ENCODE measurements at regions not wholly inside any gene's neighbourhood (a gene's known extent, or its start where the extent isn't known, plus 50 kb on each side); places are given as distances from the start of the nearest gene placed in this dataset.

DNA sequence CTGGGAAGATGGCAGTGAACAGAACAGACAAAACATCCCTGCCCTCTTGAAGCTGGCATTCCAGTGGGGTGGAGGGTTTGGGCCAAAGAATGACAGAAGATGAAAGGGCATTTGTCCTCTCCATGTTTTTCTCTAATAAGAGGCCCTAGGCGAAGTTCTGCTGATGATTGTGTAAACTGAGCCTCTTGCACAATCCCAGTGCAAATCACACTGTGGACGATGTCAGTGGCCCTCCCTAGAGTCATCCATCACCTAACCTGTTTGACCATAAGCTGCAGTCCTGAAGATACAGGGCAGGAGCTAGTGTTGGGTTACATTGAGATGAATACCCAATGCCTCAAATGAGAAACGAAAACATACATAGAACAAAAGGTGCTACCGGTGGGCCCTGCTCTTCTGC lies 622.4 kb upstream of the TBX3 start:
- in situ Hi-C loops (cut with MboI; ENCODE audit: low pct_unique_long_range_greater_than_20kb, low sequenced_read_pairs, unreplicated experiment): no loop called here
- TF ChIP-seq, protein P1, sequence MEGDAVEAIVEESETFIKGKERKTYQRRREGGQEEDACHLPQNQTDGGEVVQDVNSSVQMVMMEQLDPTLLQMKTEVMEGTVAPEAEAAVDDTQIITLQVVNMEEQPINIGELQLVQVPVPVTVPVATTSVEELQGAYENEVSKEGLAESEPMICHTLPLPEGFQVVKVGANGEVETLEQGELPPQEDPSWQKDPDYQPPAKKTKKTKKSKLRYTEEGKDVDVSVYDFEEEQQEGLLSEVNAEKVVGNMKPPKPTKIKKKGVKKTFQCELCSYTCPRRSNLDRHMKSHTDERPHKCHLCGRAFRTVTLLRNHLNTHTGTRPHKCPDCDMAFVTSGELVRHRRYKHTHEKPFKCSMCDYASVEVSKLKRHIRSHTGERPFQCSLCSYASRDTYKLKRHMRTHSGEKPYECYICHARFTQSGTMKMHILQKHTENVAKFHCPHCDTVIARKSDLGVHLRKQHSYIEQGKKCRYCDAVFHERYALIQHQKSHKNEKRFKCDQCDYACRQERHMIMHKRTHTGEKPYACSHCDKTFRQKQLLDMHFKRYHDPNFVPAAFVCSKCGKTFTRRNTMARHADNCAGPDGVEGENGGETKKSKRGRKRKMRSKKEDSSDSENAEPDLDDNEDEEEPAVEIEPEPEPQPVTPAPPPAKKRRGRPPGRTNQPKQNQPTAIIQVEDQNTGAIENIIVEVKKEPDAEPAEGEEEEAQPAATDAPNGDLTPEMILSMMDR (IDR thresholded peaks at IDR 0.05; ENCODE audit: extremely low read depth, insufficient read depth, missing control alignments): no peak
- no peak for DNase-seq (ENCODE audit: low spot score)

DNA sequence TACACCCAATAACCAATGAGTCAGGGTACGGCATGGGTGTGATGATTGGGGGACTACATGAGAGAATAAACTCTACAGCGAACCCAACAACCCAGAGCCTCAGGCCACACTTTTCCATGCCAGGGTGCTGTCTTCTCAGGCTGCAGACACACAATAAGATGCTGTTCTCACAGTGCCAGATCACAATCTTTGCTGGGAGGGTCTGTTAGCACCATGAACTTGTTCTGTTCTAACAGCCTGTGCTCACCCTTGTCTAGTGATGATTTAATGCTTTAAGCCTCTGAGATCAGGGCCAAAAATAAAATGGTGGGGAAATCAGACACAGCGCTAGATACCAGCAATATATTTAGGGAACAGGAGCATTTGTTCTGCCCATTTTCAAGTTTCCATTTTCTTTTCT lies 621.9 kb upstream of the TBX3 start:
- TF ChIP-seq, protein P1 (IDR thresholded peaks at IDR 0.05; ENCODE audit: extremely low read depth, insufficient read depth, missing control alignments): no peak
- in situ Hi-C loops (cut with MboI; ENCODE audit: low pct_unique_long_range_greater_than_20kb, low sequenced_read_pairs, unreplicated experiment): no loop called here

DNA sequence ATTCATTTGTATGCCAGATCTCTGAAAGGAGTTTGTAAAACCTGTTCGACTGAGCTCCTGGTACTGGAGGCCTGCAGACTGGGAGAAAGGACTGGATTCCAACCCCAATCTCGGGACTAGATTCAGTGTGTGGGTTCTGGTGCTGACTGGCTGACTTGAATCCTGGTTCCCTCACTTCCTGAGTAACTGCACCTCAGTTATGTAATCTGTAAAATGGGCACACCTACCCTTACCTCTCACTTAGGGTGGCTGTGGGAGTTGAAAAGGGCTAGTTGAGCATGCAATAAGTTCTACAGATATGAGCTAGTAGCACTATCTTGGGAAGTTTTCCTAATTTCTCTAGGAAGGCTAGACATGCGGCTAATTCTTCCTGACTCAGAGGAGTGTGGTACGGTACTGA lies 621.3 kb upstream of the TBX3 start:
- in situ Hi-C loops (cut with MboI; ENCODE audit: low pct_unique_long_range_greater_than_20kb, low sequenced_read_pairs, unreplicated experiment): no loop called here
- TF ChIP-seq, protein P1 (IDR thresholded peaks at IDR 0.05; ENCODE audit: extremely low read depth, insufficient read depth, missing control alignments): no peak
- no peak for DNase-seq (ENCODE audit: low spot score)

More for the DNA sequence above, 621.9 kb upstream of the TBX3 start:
- DNase-seq (ENCODE audit: low spot score): no peak

DNA sequence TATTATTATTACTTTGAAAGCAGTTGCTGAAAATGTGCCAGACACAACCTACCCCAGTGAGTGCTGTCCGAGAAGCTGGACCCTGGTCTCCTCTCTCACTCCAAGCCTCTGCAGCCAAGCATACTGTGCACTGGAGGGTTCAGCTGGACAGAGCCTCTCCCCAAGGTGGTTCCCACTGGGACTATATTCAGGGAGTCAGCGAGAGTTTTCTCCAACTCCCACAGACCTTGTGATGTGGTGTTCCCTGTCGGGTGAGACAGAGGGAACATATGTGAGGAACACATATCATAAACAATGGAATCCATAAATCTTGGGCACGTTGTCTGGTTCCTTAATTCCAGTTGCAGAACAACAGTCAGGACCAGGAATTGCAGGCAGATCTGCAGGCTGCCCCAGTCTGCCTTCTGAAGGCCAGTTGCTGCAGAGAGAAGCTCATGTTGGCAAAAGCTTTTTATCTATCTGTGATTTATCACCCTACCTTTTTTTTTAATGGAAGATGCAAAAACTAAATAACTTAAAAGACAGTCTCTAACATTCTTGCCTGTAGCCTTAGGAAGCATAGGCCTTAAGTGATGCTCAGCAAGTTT lies 619.8 kb upstream of the TBX3 start:
- TF ChIP-seq, protein P1 (IDR thresholded peaks at IDR 0.05; ENCODE audit: extremely low read depth, insufficient read depth, missing control alignments): no peak
- no peak for DNase-seq (ENCODE audit: low spot score)
- in situ Hi-C loops (cut with MboI; ENCODE audit: low pct_unique_long_range_greater_than_20kb, low sequenced_read_pairs, unreplicated experiment): no loop called here

DNA sequence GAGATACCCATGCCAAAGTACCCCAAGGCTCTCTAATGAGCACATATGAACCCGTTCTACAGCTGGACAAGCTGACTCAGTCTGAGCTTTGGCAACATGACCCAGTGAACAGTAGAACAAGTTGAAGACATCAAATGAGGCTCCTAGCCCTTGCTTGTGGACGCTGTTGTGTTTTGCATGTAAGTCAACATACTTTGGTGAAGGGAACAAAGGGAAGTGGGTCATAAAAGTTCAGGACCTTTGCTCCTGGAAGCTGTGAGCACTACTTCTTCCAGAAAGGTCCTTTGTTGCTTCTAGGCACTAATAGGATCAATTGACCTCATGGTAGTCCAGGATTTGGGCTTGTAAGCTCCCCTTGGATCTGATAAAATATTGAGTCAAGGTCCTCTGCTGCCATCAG lies 613.5 kb upstream of the TBX3 start:
- TF ChIP-seq, protein P1 (IDR thresholded peaks at IDR 0.05; ENCODE audit: extremely low read depth, insufficient read depth, missing control alignments): no peak
- no peak for DNase-seq (ENCODE audit: low spot score)
- in situ Hi-C loops (cut with MboI; ENCODE audit: low pct_unique_long_range_greater_than_20kb, low sequenced_read_pairs, unreplicated experiment): no loop called here

DNA sequence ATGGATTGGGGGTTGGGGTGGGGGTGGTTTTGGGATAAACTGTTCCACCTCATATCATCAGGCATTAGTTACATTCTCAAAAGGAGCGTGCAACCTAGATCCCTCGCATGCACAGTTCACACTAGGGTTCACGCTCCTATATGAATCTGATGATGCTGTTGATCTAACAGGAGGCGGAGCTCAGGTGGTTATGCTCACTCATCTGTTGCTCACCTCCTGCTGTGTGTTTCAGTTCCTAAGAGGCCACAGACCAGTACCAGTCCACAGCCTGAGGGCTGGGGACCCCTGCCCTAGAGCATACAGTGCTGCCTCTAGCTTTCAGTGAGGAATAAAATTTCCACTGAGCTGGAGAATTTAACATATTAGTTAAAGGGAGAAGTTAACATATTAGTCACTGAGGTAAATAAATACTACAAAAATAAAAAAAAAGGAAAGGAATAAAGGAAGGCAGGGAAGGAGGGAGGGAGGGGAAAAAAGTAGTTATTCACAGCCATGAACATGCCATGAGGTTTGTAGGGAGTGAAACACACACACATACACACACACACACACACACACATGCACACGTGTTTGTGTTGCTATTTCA lies 612.7 kb upstream of the TBX3 start:
- DNase-seq (ENCODE audit: low spot score): no peak
- in situ Hi-C loops (cut with MboI; ENCODE audit: low pct_unique_long_range_greater_than_20kb, low sequenced_read_pairs, unreplicated experiment): no loop called here
- TF ChIP-seq, protein P1 (IDR thresholded peaks at IDR 0.05; ENCODE audit: extremely low read depth, insufficient read depth, missing control alignments): no peak

Data from GM13977 (cell line).